GM19025 (cell line): ENCODE measurements at regions not wholly inside any gene's neighbourhood (a gene's known extent, or its start where the extent isn't known, plus 50 kb on each side); places are given as distances from the start of the nearest gene placed in this dataset.
"Not testable (repeated sequence)": the region's sequence is repeated elsewhere in the genome, so short reads cannot be mapped to it uniquely, and the experiment has no call there.

Experiments used
- ATAC-seq: cut with Tn5 transposase; IDR thresholded peaks from one replicate; pipeline ENCODE4 v1.9.1; 2021; ENCODE audit warnings: mild to moderate bottlenecking, low read depth, moderate library complexity; ENCODE audit not compliant: unreplicated experiment

- ATAC-seq: no peak
Measured at GRCh38 chr7:81198766-81199165, 279.9 kb upstream of the SEMA3C start.

DNA sequence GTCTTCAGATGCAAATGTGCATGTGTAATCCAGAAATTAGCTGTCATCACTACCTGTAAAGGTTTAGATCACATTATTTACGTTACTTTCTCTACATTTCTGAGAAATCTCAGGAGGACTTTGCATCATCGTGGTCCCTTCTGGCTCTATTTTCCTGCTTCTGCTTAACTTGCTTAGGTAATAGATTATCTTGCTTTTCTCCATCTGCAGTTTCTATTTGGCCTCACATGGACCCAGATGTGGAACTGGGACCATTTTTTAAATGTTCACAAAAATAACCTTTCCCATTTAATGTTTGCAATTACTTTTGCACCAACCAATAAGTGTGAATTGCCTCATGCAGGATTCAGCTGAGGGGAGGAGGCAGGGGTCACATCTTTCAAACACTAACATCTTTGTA, 278.4 kb upstream of the SEMA3C start:
- no peak for ATAC-seq

- ATAC-seq: no peak
Measured at GRCh38 chr7:81195033-81195432, 276.2 kb upstream of the SEMA3C start.

GRCh38 chr7:81190997-81191768, 272.3 kb upstream of the SEMA3C start:
- ATAC-seq: no peak

DNA sequence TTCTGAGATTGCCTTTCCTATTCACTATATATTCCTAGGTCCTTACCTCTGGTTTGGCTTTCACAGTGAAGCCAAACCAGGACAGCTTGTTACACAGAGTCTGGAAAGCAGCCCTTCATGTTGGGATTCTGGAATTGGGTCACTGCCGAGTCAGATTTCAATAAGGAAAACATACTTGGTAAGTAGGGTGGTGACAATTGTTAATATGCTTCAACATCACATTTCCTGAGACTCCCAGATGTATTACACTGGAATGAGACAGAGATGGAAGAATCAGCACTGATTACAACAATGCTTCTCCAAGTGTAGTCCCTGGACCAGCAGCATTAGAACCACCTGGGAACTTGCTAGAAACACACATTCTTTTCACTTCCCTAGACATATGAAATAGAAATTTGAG, 268.9 kb upstream of the SEMA3C start:
- ATAC-seq: no peak

DNA sequence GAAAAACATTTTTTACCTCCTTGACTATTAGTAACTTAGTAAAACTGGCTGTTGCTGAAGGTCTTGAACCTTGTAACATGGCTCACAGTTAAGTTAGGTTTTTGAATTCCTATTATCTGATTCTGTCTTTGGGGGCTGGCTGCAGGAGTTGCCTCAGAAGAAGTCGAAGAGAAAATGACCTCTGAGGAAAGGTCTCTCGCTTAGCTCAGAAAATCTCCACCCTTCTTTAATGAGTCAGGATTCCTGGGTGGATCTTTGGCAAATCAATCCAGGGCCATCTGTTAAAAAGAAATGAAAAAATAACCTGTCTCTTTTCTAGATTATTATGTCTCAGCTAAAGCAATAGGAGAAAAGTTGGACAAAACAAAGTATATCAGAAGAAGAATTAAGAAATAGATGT, 267.8 kb upstream of the SEMA3C start:
- ATAC-seq: no peak

DNA sequence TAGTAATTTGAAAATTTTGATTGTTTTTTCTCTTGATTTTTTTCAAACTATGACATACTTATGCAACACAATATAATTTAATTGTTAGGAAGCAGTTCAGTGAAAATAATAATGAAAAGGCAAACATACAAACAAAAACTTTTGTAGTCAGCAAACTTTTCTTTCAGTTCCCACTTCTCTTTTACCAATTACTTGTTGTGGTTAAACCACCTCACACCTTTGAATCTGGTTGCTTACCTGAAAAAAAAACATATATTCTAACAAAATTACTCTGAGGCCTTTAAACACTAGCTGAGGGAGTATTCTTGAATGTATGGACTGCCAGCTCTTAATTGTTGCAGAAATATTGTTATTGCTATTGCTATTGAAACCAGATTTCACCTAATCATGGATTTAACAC, 266.2 kb upstream of the SEMA3C start:
- no peak for ATAC-seq

DNA sequence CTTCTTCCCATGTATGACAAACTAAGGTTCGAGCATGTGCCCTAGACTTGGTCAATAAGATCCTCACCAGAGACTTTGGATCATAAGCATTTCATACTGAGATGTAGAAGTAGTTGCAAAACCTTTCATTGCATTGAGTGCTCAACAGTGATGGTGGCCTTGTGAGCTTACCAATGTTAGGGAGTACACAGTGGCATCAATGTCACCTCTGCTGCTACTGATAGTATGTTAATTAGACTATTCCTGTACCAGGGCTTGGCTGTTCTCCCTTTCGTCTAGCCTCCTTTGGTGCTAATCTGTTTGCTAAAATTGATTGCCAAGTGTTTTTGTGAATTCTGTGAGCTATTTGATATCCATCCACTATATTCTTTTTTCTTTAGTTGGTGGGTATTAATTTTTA, 264.5 kb upstream of the SEMA3C start:
- ATAC-seq: no peak

- not testable (repeated sequence) for ATAC-seq
Measured at GRCh38 chr7:81182056-81182455, 263.2 kb upstream of the SEMA3C start.

DNA sequence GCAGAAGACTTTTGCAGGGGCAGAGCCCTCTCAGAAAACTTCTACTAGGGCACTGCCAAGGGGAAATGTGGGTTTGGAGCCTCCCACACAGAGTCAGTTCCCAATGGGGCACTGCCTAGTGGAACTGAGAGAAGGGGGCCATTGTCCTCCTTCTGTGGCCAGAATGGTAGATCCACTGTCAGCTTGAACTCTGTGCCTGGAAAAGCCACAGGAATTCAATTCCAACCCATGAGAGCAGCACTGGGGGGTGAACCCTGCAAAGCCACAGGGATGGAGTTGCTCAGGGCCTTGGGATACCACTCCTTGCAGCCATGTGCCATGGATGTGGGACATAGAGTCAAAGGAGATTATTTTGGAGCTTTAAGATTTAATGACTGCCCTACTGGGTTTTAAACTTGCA, 262.2 kb upstream of the SEMA3C start:
- no peak for ATAC-seq

- ATAC-seq: no peak
Measured at GRCh38 chr7:81180573-81180972, 261.7 kb upstream of the SEMA3C start.

DNA sequence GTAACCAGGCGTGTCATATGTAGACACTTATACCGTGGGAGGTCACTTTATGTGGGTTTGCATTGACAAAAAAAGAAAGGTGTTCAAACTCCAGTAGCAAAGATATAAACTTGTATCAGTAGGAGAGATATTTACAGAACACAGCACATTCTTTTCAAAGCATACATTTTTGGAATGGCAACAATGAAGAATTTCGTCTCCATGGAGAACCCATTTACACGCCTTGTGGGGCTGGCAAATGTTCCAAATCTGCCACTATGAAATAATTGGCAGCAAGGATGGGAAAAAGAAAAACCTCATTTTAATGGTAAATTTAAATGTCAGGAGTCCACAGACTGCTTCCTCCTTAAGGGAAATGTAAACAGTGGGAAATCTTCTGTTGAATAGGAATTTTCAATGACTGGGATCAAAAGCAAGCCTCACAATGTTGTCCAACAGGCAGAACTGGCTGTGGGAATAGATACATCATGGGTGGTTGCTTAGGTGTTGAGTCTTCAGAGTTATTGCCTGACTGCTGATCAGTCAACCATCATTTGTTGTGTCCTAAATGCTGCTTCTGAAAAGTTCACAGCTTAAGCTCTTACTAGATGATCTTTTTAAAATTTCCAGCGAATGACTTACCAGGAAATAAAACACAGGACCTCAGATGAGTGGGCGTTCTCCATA, 256.6 kb upstream of the SEMA3C start:
- ATAC-seq: no peak

DNA sequence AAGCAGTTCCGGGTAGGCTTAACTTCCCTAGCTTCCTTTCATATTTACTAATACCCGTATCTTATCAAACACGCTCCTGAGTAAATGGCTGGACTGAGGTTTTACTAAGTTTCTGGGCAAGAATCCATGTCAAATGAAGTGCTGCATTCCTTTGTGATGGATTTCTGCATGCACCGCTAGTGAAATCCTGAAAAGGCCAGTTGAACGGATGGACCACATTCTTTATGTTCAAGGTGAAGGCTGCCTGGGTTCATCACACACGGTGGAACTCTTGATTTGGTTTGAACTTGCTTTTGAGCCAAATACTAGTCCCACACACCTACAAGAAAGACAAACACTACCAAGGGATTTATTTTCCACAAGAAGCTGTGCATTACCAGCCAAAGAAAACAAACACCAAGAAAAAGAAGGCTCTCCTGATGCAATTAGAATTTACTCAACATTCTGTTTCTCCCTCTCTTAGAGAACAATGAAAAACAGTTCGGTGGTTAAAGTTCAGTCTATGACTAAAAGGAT, 255.0 kb upstream of the SEMA3C start:
- ATAC-seq: no peak

- no peak for ATAC-seq
Measured at GRCh38 chr7:81170291-81170690, 251.4 kb upstream of the SEMA3C start.

DNA sequence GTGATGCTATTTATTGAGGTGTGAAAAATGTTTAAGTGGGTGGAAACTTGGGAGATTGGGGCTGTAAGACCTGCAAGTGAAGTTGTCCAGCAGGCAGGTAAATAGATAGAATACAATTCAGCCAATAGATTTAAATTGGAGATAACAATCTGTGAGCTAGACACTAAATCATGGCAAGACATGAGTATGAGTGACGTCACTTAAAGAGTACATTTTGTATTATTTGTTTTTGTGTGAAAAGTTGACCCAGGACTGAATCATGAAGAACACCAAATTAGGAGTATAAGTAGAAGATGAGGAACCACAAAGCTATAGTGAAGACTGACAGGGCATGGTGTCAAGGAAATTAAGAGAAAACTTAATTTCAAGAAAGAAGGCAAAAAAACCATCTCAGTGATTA, 249.1 kb upstream of the SEMA3C start:
- ATAC-seq: no peak

DNA sequence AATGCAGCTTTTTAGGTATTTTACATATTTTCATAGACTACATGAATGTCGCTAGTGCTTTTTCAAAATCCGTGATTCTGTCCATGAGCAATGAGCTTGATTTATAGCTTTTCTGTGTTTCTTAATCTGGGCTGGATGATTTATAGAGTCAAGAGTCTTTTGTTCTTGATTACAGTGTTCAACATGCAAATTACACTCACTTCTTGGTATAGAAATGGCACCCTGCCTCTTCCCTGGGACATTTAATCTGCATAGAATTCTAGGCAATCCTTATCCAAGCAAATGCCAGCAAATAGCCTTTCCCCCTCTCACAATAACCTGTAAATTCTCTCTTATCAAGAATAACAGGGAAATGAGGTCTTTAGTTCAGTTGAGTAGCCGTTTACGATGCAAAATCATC, 246.2 kb upstream of the SEMA3C start:
- ATAC-seq: no peak

DNA sequence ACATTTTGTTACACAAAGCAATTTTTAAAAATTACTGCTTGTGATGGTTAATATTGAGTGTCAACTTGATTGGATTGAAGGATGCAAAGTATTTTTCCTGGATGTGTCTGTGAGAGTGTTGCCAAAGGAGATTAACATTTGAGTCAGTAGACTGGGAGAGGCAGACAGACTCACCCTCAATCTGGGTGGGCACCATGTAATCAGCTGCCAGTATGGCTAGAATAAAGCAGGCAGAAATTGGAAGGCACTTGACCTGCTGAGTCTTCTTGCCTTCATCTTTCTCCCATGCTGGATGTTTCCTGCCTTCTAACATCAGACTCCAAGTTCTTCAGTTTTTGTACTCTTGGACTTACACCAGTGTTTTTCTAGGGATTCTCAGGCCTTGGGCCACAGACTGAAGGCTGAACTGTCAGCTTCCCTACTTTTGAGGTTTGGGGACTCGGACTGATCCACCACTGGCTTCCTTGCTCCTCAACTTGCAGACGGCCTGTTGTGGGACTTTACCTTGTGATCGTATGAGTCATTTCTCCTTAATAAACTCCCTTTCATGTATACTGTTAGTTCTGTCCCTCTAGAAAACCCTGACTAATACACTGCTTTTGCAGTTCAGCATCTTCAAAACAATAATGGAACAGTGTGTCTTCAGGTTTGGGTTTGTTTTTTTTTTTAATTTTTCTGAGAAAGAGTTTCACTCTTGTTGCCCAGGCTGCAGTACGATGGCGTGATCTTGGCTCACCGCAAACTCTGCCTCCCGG, 244.1 kb upstream of the SEMA3C start:
- ATAC-seq: no peak

DNA sequence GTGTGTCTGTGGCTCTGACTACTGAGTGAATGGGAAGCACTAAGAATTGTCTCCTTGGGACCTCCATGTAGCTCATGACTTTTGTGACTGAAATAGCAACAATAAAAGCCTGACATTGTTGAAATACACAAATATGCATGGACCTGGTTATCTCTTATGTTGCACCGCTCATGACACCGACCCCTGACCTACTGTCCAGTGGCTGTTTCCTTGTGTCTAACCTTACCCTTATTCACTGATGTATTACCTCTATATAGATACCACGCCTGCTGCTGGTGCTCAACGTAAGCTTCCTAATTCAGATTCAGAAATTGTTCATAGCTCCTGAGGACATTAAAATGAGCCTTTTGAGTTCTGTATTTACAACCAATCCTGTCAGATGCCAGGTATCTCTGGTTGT, 243.4 kb upstream of the SEMA3C start:
- ATAC-seq: no peak

DNA sequence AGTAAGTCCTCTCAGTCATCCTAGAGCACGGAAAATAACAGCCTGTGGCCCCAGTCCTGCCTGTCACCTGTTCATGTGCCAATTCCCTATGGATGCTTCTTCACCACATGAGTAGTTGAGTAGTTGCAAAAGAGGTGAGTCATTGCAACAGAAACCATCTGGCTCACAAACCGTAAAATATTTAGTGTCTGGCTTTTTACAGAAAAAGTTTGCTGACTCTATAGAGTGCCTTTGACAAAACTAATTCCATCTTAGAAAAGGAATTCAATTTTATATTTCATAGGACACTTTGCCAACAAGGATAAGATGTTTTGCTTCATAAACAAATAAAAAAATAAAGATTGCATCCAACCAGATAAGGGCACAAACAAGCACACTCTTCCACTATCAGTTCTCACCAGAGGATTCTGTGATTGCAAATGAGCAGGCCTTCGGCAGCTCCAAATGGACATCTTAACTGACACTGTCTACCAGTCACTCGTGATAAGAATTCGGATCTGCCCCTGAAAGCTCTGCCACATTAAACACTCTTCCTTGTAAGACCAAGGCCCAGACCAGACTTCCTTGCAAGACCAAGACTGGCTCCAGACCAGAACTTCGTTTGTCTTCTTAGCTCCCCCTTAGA, 242.7 kb upstream of the SEMA3C start:
- ATAC-seq: no peak

GRCh38 chr7:81159402-81159801, 240.6 kb upstream of the SEMA3C start:
- ATAC-seq: no peak

DNA sequence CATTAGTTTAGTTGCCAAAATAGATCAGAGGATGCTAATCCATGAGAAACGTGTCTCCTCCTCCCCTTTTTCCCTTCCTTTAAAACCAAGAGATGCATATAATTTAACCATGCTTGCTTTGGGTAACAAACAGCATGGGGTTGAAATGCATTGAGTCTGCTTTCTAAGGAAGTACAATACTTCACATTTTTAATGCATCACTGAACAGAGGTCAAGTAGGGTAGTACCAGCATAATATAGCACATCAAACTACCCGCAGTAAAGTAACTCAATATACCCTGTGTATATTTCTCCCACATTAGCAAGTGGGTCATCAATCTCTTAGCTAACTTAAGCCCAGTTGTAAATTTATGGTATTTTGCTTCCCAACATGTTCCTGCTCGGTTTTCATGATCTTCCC, 239.3 kb upstream of the SEMA3C start:
- ATAC-seq: no peak
